DOHH2 (cell line): ENCODE measurements at regions not wholly inside any gene's neighbourhood (a gene's known extent, or its start where the extent isn't known, plus 50 kb on each side); places are given as distances from the start of the nearest gene placed in this dataset.

ENCODE experiments used
- CTCF ChIP-seq: fragments of 200-600 bp; sonication (generic); IDR thresholded peaks from one replicate; pipeline ENCODE4 v1.5.1; 2014; ENCODE audit warnings: antibody characterized with exemption, mild to moderate bottlenecking, low read depth, low read length; ENCODE audit not compliant: poor library complexity, severe bottlenecking
- EZH2phosphoT487 ChIP-seq: fragments of 200-600 bp; sonication (generic); IDR thresholded peaks from 2 replicates; pipeline ENCODE4 v1.6.1; 2017; ENCODE audit warnings: borderline replicate concordance, mild to moderate bottlenecking, antibody characterized with exemption, low read length, moderate library complexity, mixed read lengths

GRCh38 chr13:71045101-71045500 lies 821.9 kb downstream of the DACH1 start:
- TF ChIP-seq CTCF (no peak), EZH2phosphoT487 (no peak)
